Upper lobe of left lung (tissue), 4 donors: ENCODE measurements at regions not wholly inside any gene's neighbourhood (a gene's known extent, or its start where the extent isn't known, plus 50 kb on each side); places are given as distances from the start of the nearest gene placed in this dataset.

ENCODE experiments used
- EP300 ChIP-seq, 4 donors: sonication (generic); formaldehyde crosslinking; IDR thresholded peaks; one replicate each; pipeline ENCODE4 v1.5.1; 2017; ENCODE audit warnings: antibody characterized with exemption in 4 of 4, control low read depth in 2 of 4
- POLR2A ChIP-seq, 4 donors: fragments of 450-650 bp; IDR thresholded peaks; one replicate each; pipeline ENCODE4 v1.5.1; 2016 to 2017; ENCODE audit warnings: antibody characterized with exemption in 4 of 4, mild to moderate bottlenecking in 2 of 4
- TF ChIP-seq, protein P1 (sequence below), 6 experiments: fragments of 450-650 bp in 4 of 6; fragments of 200-600 bp in 2 of 6; sonication (generic) in 2 of 6; IDR thresholded peaks; one replicate each; pipeline ENCODE4 v1.5.1; 2016 to 2019; ENCODE audit warnings: antibody characterized with exemption in 6 of 6

DNA sequence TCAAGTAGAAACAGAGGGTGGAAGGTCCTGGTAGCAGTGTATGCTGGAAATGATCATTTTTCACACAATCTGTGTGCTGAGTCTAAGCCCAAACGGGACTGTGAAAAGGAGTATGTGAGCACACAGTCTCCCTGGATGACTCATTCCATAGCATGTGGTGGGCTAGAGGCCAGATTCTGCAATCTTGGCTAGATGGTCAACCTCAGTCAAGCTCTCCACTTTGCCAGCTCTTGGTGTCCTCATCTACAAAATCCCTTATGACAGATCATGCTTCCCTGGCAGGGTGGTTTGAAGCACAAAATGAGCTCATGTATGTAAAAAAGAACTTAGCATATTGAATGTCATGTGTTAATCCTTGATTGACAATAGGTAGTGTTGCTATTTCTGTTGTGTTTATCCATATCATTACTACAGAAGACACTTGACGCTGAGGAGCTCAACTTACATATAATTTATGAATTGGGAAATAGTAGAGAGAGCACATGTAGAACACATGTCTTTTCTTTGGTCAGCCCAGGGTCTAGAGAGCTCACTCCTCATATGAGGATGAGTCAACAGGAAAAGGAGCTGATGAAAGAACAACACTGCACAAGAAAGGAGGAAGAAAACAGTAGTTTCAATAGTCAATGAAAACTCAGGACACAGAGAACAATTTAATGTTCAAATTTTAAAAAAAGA lies 517.5 kb downstream of the BCL11B start:
- TF ChIP-seq, protein P1, sequence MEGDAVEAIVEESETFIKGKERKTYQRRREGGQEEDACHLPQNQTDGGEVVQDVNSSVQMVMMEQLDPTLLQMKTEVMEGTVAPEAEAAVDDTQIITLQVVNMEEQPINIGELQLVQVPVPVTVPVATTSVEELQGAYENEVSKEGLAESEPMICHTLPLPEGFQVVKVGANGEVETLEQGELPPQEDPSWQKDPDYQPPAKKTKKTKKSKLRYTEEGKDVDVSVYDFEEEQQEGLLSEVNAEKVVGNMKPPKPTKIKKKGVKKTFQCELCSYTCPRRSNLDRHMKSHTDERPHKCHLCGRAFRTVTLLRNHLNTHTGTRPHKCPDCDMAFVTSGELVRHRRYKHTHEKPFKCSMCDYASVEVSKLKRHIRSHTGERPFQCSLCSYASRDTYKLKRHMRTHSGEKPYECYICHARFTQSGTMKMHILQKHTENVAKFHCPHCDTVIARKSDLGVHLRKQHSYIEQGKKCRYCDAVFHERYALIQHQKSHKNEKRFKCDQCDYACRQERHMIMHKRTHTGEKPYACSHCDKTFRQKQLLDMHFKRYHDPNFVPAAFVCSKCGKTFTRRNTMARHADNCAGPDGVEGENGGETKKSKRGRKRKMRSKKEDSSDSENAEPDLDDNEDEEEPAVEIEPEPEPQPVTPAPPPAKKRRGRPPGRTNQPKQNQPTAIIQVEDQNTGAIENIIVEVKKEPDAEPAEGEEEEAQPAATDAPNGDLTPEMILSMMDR (IDR thresholded peaks at IDR 0.05), result no peak
- TF ChIP-seq EP300 (IDR thresholded peaks at IDR 0.05) (no peak), POLR2A (IDR thresholded peaks at IDR 0.05) (no peak)
